Adipocyte (in vitro differentiated cells): ENCODE measurements at regions not wholly inside any gene's neighbourhood (a gene's known extent, or its start where the extent isn't known, plus 50 kb on each side); places are given as distances from the start of the nearest gene placed in this dataset.
A peak's percentile ranks its signal among the peaks of the same experiment; 100 is the strongest.

Source experiments
- DNase-seq: peaks from one replicate; pipeline ENCODE4 v3.0.0-alpha.2; 2015; ENCODE audit warnings: low read depth
- H3K27me3 ChIP-seq: replicated peaks from 2 replicates; pipeline ENCODE4 v1.7.0; 2013; ENCODE audit warnings: mild to moderate bottlenecking, low read length, moderate library complexity; ENCODE audit not compliant: control insufficient read depth, insufficient read depth
- H3K36me3 ChIP-seq: 2 replicates; pipeline ENCODE4 v1.7.0; 2013; ENCODE audit warnings: low read length, mild to moderate bottlenecking, moderate library complexity; ENCODE audit not compliant: control insufficient read depth, insufficient read depth, severe bottlenecking
- H3K4me1 ChIP-seq: 2 replicates; pipeline ENCODE4 v1.7.0; 2013; ENCODE audit warnings: mild to moderate bottlenecking, low read length, moderate library complexity; ENCODE audit not compliant: control insufficient read depth, insufficient read depth
- H3K4me3 ChIP-seq: 2 replicates; pipeline ENCODE4 v1.7.0; 2013; ENCODE audit warnings: mild to moderate bottlenecking, low read length, moderate library complexity
- H3K9ac ChIP-seq: 2 replicates; pipeline ENCODE4 v1.7.0; 2013; ENCODE audit warnings: mild to moderate bottlenecking, low read length, moderate library complexity
- H3K9me3 ChIP-seq: 2 replicates; pipeline ENCODE4 v1.7.0; 2013; ENCODE audit warnings: mild to moderate bottlenecking, low read length, moderate library complexity; ENCODE audit not compliant: control insufficient read depth

DNA sequence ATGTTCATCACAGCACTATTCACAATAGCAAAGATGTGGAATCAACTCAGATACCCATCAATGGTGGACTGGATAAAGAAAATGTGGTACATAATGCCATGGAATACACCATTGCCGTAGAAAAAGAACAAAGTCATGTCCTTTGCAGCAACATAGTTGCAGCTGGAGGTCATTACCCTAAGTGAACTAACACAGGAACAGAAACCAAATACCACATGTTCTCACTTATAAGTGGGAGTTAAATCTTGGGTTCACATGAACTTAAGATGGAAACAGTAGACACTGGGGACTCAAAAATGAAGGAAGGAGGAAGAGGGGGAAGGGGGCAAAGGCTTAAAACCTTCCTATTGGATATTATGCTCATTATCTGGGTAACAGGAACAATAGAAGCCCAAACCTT is 228.1 kb upstream of the RAB6C start:
- DNase-seq, result no peak
- Histone ChIP-seq H3K9me3 (peaks cover 17% of the 10 kb centered on the region), H3K27me3 (peaks cover 5% of the 10 kb centered on the region), H3K4me3 (no peak overlapping the region), H3K9ac (no peak overlapping the region), H3K4me1 (no peaks in the 10 kb centered on the region), H3K36me3 (no peaks in the 10 kb centered on the region)

- Histone ChIP-seq H3K9me3 (peaks cover 17% of the 10 kb centered on the region), H3K27me3 (peaks cover 5% of the 10 kb centered on the region), H3K9ac (no peak overlapping the region), H3K4me1 (no peaks in the 10 kb centered on the region), H3K4me3 (no peak overlapping the region), H3K36me3 (no peaks in the 10 kb centered on the region)
- DNase-seq, result no peak
Measured at GRCh38 chr2:129752176-129752575, 227.3 kb upstream of the RAB6C start.

GRCh38 chr2:129752686-129753085 is 226.8 kb upstream of the RAB6C start:
- Histone ChIP-seq H3K9ac (no peak overlapping the region), H3K36me3 (no peaks in the 10 kb centered on the region), H3K4me3 (no peak overlapping the region), H3K27me3 (peaks cover 5% of the 10 kb centered on the region), H3K9me3 (peaks cover 17% of the 10 kb centered on the region), H3K4me1 (peaks cover 4% of the 10 kb centered on the region)
- no peak for DNase-seq

DNA sequence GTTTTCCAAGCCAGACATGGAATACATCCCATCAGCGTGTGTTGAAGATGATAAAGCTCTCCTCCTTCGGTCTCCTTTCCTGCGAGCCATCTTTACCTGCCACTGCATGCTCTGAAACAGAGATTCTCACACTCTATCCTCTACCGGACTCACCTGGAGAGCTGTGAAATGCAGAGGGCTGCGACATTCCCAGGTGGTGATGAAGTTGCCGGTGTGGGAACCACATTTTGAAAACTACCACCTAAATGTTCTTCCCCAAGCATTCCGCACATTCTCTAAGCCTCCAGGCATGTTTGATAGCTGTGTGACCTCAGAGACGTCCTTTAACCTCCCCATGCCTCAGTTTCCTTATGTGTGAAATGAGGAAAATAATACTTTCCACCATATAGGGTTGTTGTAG is 226.2 kb upstream of the RAB6C start:
- Histone ChIP-seq H3K9me3 (peaks cover 17% of the 10 kb centered on the region), H3K27me3 (peaks cover 5% of the 10 kb centered on the region)
- DNase-seq, result no peak

DNA sequence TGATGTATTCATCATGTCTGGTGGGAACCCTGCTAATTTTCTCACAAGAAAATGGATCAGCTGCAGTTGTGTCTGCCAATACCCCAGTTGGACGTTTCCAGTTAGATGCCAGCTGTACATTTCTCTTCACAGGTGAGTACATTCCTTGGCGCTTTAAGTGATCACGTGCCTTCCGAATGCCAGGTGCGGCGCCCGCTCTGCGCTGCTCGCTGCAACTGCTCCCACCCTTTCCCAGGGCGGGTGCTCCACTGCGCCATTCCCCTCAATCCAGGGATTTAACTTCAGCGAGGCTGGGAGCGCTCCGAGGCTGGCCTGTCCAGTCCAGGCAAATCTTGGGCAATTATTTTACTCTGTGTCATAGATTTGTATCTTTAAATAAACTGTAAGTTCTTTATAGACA is 225.0 kb upstream of the RAB6C start:
- Histone ChIP-seq H3K9me3 (peaks cover 15% of the 10 kb centered on the region), H3K4me1 (peaks cover 18% of the 10 kb centered on the region), H3K27me3 (peaks cover 5% of the 10 kb centered on the region), H3K9ac (no peak overlapping the region), H3K36me3 (no peaks in the 10 kb centered on the region), H3K4me3 (no peak overlapping the region)
- DNase-seq, result no peak

More for the DNA sequence above, 226.2 kb upstream of the RAB6C start:
- Histone ChIP-seq H3K4me3 (no peak overlapping the region), H3K36me3 (no peaks in the 10 kb centered on the region), H3K9ac (no peak overlapping the region), H3K4me1 (peaks cover 9% of the 10 kb centered on the region)

- Histone ChIP-seq H3K9ac (no peak overlapping the region), H3K9me3 (peaks cover 11% of the 10 kb centered on the region), H3K36me3 (no peaks in the 10 kb centered on the region), H3K27me3 (peaks cover 5% of the 10 kb centered on the region), H3K4me1 (peaks cover 18% of the 10 kb centered on the region), H3K4me3 (no peak overlapping the region)
- DNase-seq, result no peak
Measured at GRCh38 chr2:129754831-129755230, 224.6 kb upstream of the RAB6C start.

- Histone ChIP-seq H3K9ac (no peak overlapping the region), H3K9me3 (peaks cover 3% of the 10 kb centered on the region), H3K36me3 (no peaks in the 10 kb centered on the region), H3K4me1 (peaks cover 18% of the 10 kb centered on the region), H3K27me3 (peaks cover 5% of the 10 kb centered on the region), H3K4me3 (no peak overlapping the region)
- DNase-seq, result no peak
Measured at GRCh38 chr2:129755786-129756185, 223.7 kb upstream of the RAB6C start.

DNA sequence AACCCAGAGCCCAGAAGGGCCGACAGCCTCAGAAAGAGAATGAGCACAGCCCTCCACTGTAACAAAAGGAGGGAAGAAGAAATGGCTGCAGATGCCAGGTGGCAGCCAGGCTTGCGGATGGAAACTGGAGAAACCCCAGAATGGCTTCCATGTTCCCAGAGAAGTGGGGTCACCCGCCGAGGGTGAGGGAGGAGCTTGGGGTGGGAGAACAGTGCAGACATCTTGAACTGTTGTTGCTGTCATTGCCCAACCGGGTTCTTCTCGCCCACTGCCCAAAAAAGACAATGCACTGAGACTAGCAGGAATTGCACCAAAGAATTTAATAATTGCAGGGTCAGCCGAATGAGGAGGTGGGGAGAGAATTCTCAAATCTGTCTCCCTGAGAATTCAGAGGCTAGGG is 223.2 kb upstream of the RAB6C start:
- no peak overlapping the region for H3K4me3 ChIP-seq
- H3K36me3 ChIP-seq, result no peaks in the 10 kb centered on the region
- H3K9ac ChIP-seq, result no peak overlapping the region
- no peaks in the 10 kb centered on the region for H3K9me3 ChIP-seq
- H3K4me1 ChIP-seq, result peaks cover 18% of the 10 kb centered on the region
- no peak for DNase-seq
- H3K27me3 ChIP-seq, result peaks cover 5% of the 10 kb centered on the region

- Histone ChIP-seq H3K9me3 (no peaks in the 10 kb centered on the region), H3K4me1 (peaks cover 18% of the 10 kb centered on the region), H3K9ac (peak overlapping the region; percentile 78), H3K4me3 (no peak overlapping the region), H3K36me3 (no peaks in the 10 kb centered on the region), H3K27me3 (peaks cover 5% of the 10 kb centered on the region)
- no peak for DNase-seq
Measured at GRCh38 chr2:129757366-129757914, 222.0 kb upstream of the RAB6C start.

GRCh38 chr2:129757915-129758783 is 221.3 kb upstream of the RAB6C start:
- Histone ChIP-seq H3K4me1 (peaks cover 18% of the 10 kb centered on the region), H3K9ac (peak overlapping the region; percentile 78), H3K27me3 (peaks cover 5% of the 10 kb centered on the region), H3K36me3 (no peaks in the 10 kb centered on the region), H3K9me3 (no peaks in the 10 kb centered on the region), H3K4me3 (peak overlapping the region; percentile 83)
- no peak for DNase-seq

DNA sequence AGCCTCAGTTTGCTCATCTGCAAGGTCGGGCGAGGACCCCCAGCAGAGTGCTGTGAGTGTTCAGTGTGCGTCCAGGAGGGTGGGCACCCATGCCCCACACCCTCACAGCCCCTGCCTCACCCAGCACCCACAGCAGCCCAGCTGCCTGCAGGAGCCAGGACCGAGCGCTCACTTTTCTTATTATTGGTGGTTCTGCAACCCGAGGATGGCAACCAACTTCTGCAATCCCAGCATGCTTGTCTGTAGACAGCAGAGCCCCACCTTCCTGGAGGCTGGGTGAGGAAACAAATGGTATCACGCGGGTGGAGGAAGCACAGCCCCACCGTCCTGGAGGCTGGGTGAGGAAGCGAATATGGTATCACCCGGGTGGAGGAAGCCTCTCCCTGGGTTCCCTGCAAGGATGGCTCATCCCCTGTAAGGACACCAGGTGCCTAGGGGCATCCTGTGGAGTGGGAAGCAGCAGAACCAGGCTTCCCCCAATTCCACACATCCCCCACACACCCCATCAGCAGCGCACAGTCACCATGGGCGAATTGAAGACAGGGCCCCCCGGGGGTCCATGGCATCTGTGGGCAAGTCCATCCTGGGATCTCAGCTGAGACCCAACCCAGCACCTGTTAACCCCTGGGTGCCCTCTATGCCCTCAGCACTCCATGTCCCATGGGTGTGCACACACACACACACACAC is 220.5 kb upstream of the RAB6C start:
- no peak for DNase-seq
- H3K36me3 ChIP-seq, result no peaks in the 10 kb centered on the region
- H3K4me3 ChIP-seq, result peak overlapping the region; percentile 83
- H3K9me3 ChIP-seq, result no peaks in the 10 kb centered on the region
- peaks cover 18% of the 10 kb centered on the region for H3K4me1 ChIP-seq
- peaks cover 5% of the 10 kb centered on the region for H3K27me3 ChIP-seq
- H3K9ac ChIP-seq, result peak overlapping the region; percentile 78
